ENCODE measurements at regions not wholly inside any gene's neighbourhood (a gene's known extent, or its start where the extent isn't known, plus 50 kb on each side); places are given as distances from the start of the nearest gene placed in this dataset.

GRCh38 chrX:69024931-69025330, 140.3 kb downstream of the PJA1 start:
- DNase-seq, result no peak

GRCh38 chrX:69024161-69024736, 141.0 kb downstream of the PJA1 start:
- no peak for DNase-seq

- DNase-seq, result no peak
These were observed 142.8 kb downstream of the PJA1 start for GRCh38 chrX:69022430-69022829.

GRCh38 chrX:69021141-69021960, 143.9 kb downstream of the PJA1 start:
- no peak for DNase-seq

- no peak for DNase-seq
These were observed 144.9 kb downstream of the PJA1 start for GRCh38 chrX:69020316-69020715.

- no peak for DNase-seq
These were observed 146.0 kb downstream of the PJA1 start for GRCh38 chrX:69019073-69019890.

GRCh38 chrX:69018416-69019072, 146.7 kb downstream of the PJA1 start:
- no peak for DNase-seq

GRCh38 chrX:69016293-69016941, 148.8 kb downstream of the PJA1 start:
- DNase-seq, result no peak

- DNase-seq, result no peak
These were observed 149.5 kb downstream of the PJA1 start for GRCh38 chrX:69015564-69016292.

GRCh38 chrX:69015156-69015555, 150.1 kb downstream of the PJA1 start:
- DNase-seq, result no peak

GRCh38 chrX:69014200-69014599, 151.1 kb downstream of the PJA1 start:
- DNase-seq, result no peak

GRCh38 chrX:69010339-69010738, 154.9 kb downstream of the PJA1 start:
- no peak for DNase-seq

- DNase-seq, result no peak
These were observed 164.4 kb downstream of the PJA1 start for GRCh38 chrX:69000877-69001276.

GRCh38 chrX:68999931-69000330, 165.3 kb downstream of the PJA1 start:
- DNase-seq, result no peak

GRCh38 chrX:68999356-68999755, 165.9 kb downstream of the PJA1 start:
- DNase-seq, result no peak

GRCh38 chrX:68998716-68999115, 166.5 kb downstream of the PJA1 start:
- no peak for DNase-seq

GRCh38 chrX:68997911-68998310, 167.3 kb downstream of the PJA1 start:
- no peak for DNase-seq

GRCh38 chrX:68997511-68997910, 167.7 kb downstream of the PJA1 start:
- no peak for DNase-seq

GRCh38 chrX:68995780-68996551, 167.1 kb downstream of the EFNB1 start:
- DNase-seq, result no peak

GRCh38 chrX:68995386-68995779, 166.6 kb downstream of the EFNB1 start:
- DNase-seq, result no peak

GRCh38 chrX:68994891-68995255, 166.1 kb downstream of the EFNB1 start:
- DNase-seq, result no peak
